Germinal center (tissue), 1 donor: ENCODE measurements at regions not wholly inside any gene's neighbourhood (a gene's known extent, or its start where the extent isn't known, plus 50 kb on each side); places are given as distances from the start of the nearest gene placed in this dataset.
"Not testable (repeated sequence)": the region's sequence is repeated elsewhere in the genome, so short reads cannot be mapped to it uniquely, and the experiment has no call there.

Experiments
- DNase-seq: peaks from one replicate; pipeline ENCODE4 v3.0.0; 2012; ENCODE audit warnings: mixed read lengths, low spot score

DNA sequence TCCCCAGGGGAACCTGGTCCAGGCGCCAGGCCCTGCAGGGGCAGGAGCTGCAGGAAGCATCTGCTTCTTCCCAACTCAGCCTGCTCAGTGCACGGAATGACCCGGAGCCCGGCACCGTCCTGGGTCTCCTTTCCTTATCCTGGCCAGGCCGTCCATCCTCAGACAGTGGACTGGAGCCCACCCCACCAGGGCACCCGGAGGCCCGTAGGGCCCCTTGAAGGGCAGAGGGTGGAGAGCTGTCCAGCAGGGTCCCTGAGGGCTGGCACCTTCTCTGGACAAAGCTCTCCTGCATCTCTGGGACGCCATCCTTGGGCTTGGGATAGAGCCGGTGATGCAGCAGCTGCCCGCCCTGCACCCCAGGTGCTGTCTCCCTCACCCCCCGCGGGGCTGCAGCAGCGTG is 207.9 kb downstream of the TMEM121 start:
- DNase-seq = not testable (repeated sequence)

DNA sequence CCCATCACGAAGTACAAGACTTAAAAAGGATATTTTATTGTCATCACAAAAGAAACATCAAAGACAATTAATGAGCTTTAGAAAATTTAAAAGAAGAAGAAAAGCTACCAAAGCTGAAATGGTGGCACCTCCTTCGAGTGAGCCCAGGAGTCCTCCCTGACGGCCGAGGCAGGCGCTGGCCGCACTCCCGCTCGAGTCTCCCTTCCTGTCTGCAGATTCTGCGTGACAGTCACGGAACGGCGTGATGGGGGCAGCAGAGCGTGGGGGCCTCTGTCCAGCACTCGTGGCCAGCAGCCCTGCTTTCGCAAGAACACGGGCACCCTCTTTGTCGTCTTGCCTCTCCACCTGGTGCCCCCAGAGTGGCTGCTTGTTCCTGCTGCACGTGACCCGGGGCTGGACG is 209.9 kb downstream of the TMEM121 start:
- not testable (repeated sequence) for DNase-seq

DNA sequence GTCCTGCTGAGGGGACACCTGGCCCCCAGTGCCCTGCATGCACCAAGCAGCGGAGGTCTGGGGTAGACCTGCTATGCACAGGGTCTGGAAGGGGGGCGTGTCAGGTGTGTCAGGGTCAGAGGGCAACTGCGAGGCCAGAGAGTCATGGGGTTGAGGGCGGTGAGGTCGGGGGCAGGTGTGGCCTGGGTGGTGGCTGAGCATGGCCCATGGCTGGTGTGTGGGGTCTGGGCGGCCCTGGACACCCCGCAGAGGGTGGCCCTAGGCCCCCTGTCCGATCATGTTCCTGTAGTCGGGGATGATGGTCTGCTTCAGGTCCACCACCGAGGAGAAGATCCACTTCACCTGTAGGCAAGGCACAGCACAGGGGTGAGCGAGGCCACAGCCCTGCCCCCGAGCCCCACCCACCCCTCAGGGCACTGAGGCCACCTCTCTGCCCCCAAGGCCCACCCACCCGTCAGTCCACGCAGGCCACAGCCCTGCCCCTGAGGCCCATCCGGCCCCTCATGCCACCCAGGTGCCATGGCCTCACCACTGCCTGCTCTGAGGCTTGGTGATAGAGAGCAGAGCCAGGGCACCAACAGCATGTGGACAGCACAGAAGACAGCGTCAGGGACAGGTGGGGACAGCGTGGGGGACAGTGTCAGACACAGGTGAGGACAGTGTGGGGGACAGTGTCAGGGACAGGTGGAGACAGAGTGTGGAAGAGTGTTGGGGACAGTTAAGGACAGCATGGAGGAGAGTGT is 211.3 kb downstream of the TMEM121 start:
- DNase-seq = no peak

DNA sequence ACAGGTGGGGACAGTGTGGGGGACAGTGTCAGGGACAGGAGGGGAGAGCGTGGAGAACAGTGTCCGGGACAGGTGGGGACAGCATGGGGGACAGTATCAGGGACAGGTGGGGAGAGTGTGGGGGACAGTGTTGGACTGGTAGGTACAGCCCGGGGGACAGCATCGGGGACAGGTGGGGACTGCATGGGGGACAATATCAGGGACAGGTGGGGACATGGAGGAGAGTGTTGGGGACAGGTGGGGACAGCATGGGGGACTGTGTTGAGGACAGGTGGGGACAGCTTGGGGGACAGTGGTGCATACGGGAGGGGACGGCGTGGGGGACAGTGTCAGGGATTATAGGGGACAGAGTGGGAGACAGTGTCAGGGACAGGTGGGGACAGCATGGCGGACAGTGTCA is 212.3 kb downstream of the TMEM121 start:
- no peak for DNase-seq

GRCh38 chr14:105739331-105740102 is 213.1 kb downstream of the TMEM121 start:
- DNase-seq = no peak

DNA sequence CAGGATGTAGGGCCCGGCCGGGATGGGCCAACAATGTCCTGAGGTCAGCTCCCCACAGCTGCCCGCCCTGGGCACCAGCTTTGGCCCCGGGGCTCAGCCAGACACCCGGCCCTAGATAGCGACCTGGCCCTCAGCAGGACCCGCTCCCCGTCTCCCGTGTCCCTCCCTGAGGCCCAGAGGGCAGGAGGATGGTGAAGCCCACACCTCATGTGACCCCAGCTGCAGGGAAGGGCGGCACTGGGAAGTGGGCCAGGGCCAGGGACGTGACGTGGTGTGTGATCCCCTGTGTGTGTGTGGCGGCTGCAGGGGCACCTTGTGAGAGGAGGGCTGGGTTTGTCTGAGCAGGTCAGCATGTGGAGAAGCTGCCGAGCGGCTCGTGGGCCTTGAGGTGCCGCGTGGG is 213.9 kb downstream of the TMEM121 start:
- DNase-seq = not testable (repeated sequence)

- not testable (repeated sequence) for DNase-seq
These were observed 214.6 kb downstream of the TMEM121 start for GRCh38 chr14:105740961-105741360.

DNA sequence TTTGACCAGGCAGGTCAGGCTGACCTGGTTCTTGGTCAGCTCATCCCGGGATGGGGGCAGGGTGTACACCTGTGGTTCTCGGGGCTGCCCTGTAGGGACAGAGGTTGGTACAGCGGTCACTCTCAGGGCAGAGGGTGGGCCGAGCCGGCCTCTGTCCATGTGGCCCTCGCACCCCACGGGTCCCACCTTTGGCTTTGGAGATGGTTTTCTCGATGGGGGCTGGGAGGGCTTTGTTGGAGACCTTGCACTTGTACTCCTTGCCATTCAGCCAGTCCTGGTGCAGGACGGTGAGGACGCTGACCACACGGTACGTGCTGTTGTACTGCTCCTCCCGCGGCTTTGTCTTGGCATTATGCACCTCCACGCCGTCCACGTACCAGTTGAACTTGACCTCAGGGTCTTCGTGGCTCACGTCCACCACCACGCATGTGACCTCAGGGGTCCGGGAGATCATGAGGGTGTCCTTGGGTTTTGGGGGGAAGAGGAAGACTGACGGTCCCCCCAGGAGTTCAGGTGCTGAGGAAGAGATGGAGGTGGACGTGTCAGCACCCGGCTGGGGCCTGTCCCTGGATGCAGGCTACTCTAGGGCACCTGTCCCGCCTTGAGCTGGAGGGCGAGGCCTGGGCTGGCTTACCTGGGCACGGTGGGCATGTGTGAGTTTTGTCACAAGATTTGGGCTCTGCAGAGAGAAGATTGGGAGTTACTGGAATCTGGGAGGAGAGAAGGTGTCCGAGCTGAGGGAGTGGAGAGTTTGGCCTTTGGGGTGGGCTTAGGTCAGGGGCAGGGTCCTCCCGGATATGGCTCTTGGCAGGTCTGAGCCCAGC is 215.5 kb downstream of the TMEM121 start:
- DNase-seq = not testable (repeated sequence)

- no peak for DNase-seq
These were observed 216.1 kb downstream of the TMEM121 start for GRCh38 chr14:105742531-105742848.

- DNase-seq = not testable (repeated sequence)
These were observed 216.7 kb downstream of the TMEM121 start for GRCh38 chr14:105742904-105743701.

GRCh38 chr14:105744213-105744787 is 217.9 kb downstream of the TMEM121 start:
- DNase-seq = not testable (repeated sequence)

DNA sequence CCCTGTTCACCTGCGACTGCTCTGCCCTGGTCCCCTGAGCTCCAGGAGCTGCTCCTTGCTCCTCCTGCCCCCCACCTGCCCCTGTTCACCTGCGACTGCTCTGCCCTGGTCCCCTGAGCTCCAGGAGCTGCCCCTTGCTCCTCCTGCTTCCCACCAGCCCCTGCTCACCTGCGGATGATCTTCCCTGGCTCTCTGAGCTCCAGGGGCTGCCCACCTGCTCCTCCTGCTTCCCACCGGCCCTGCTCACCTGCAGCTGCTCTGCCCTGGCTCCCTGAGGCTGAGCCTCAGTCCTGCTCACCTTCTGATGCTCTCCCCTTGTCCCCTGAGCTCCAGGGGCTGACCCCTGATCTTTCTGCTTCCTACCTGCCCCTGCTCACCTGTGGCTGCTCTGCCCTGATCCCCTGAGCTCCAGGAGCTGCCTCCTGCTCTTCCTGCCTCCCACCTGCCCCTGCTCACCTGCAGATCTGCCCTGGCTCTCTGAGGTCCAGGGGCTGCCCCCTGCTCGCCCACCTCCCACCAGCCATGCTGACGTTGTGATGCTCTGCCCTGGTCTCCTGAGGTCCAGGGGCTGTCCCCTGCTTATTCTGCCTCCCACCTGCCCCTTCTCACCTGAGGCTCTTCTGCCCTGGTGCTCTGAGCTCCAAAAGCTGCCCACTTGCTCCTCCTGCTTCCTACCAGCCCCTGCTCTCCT is 219.2 kb downstream of the TMEM121 start:
- DNase-seq = no peak

DNA sequence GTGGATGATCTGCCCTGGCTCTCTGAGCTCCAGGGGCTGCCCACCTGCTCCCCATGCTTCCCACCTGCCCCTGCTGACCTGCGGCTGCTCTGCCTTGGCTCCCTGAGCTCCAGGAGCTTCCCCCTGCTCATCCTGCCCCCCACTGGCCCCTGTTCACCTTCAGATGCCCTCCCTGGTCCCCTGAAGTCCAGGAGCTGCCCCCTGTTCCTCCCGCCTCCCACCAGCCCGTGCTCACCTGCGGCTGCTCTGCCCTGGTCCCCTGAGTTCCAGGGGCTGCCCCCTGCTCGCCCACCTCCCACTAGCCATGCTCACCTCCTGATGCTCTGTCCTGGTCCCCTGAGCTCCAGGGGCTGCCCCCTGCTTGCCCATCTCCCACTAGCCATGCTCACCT is 219.7 kb downstream of the TMEM121 start:
- DNase-seq = no peak

GRCh38 chr14:105746800-105747502 is 220.6 kb downstream of the TMEM121 start:
- DNase-seq = not testable (repeated sequence)

DNA sequence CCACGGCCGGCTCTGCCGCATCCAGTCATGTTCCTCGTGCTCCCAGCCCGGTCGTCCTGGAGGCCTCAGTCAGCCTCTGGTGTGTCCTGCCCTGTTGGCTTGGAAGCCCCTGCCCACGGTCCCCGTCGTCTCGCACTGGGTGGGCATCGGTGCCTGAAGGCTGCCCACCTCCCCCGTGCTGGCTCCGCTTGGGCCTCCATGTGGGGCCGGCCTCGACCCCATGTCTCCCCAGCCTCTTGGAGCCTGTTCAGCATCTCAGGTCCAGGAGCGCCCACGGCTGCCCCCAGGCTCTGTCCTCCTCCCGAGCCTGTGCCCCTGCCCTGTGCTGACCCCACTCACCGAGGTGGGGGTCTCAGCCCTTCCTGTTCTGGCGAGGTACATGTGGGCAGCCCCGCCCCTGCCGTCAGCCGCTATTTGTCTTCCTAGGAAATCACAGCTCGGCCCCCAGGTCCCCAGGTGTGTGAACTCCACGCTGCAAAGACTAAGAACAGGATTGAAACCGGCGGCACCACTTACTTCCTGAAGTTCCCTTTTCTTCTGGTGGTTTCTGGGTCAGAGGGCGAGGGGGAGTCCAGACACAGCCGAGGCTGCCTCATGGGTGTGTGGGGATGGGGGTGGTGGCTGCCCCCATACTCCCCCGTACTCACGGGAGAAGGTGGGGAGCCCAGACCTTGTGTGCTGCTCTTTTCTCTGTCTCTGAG is 221.3 kb downstream of the TMEM121 start:
- DNase-seq = not testable (repeated sequence)

- no peak for DNase-seq
These were observed 221.8 kb downstream of the TMEM121 start for GRCh38 chr14:105748204-105748578.

- not testable (repeated sequence) for DNase-seq
These were observed 222.3 kb downstream of the TMEM121 start for GRCh38 chr14:105748710-105749109.

DNA sequence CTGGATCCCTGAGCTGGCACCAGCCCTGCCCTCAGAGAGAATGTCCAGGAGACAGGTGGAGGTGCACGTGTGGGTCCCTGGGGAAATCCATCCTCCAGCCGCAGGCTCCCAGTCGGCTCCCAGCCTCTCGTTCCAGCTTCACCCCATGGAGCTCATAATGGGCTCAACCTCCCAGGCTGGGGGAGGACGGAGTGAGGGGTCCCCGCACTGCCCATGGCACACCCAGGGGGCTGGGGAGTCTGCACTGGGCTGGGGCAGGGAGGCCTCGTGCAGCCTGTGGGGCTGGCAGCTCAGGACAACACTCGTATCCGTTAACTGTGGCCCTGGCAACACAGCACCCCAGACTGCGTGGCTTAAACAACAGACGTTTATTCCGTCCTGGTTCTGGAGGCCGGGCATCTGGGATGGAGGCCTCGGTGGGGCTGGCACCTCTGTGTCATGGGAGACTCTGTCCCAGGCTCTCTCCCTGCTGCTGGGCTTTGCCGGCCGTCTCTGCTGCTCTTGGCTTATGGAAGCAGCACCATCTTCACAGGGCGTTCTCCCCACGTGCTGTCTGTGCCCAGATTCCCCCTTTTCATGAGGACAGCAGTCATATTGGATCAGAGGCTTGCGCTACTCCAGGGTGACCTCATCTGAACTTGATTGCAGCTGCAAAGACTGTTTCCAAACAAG is 223.6 kb downstream of the TMEM121 start:
- DNase-seq = not testable (repeated sequence)

- DNase-seq = not testable (repeated sequence)
These were observed 224.9 kb downstream of the TMEM121 start for GRCh38 chr14:105751291-105751751.
